SKM-1 (cell line): ENCODE measurements at regions not wholly inside any gene's neighbourhood (a gene's known extent, or its start where the extent isn't known, plus 50 kb on each side); places are given as distances from the start of the nearest gene placed in this dataset.
"Not testable (repeated sequence)": the region's sequence is repeated elsewhere in the genome, so short reads cannot be mapped to it uniquely, and the experiment has no call there.

Experiments
- DNase-seq: peaks from one replicate; lab custom pipeline; 2025; ENCODE audit not compliant: unreplicated experiment; lab: John Stamatoyannopoulos, UW

DNA sequence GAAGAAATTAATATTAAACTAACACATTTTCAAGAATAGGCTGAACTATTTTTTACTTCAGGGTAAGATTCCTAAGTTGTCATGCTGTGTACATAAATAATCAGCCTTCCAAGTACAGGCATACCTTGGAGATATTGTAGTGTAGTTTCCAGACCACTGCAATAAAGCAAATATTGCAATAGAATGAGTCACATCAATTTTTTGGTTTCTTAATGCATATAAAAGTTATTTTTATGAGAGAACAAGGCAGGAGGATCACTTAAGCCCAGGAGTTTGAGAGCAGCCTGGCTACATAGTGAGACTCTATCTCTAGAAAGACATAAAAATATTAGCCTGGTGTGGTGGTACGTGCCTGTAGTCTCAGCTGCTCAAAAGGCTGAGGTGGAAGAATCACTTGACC is 511.5 kb downstream of the UQCRFS1 start:
- no peak for DNase-seq

DNA sequence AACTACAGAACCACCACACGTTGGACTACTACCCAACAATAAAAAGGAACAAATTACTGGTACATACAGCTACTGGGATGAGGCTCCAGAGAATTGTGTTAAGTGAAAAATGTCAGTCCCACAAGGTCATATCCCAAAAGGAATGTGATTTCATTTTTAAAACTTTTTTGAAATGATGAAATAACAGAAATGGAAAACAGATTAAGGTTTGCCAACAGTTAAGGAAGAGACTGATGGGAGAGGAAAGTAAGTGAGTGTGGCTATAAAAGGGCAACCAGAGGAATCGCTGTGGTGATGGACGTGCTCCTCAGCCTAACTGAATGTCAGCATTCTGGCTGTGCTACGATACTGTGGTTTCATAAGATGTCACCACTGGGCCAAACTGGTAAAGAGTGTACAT is 512.8 kb downstream of the UQCRFS1 start:
- no peak for DNase-seq

DNA sequence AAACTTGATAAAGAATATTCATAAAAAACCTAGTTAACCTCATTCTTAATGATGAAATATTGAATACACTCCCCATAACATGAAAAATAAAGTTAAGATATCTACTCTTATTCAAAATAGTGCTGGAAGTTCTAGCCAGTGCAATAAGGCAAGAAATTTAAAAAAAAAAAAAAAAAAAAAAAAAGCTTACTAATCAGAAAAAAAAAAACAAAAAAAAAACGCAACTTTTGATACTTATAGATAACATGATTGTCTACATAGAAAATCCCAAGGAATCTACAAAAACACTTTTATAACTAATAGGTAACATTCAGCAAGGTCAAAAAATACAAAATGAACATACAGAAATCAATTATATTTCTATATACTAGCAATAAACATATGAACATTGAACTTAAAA is 515.6 kb downstream of the UQCRFS1 start:
- DNase-seq = no peak

DNA sequence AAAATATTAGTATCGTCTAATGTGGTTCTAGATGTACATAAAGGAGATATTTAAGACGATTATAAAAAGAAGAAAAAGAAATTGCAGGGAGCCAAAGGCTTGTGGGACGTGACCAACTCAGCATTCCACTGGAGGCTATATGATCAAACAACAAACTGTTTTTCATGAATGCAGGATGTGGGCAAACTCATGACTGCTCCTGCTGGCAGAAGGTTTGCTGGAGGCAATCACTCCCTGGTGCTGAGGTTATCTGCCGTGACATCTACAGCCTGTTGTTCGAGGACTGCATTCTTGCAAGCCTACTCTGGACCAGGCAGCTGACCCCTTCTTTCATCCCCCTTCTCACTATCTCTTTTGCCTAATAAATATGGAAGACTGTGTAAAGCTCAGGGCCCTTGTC is 518.1 kb downstream of the UQCRFS1 start:
- DNase-seq = no peak

DNA sequence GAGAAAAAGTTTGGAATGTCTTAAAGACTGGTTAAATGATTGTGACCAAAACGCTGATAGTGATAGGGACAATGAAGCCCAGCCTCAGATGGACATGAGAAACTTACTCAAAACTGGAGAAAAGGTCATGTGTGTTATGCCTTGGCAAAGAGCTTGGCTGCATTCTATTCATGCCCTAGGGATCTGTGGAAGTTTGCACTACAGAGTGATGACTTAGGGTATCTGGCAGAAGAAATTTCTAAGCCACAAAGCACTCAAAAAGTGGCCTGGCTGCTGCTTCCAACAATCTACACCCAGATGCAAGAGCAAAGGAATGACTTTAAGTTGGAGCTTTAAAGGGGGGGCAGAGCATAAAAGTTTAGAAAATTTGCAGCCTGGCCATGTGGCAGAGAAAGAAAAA is 521.3 kb downstream of the UQCRFS1 start:
- DNase-seq = no peak

DNA sequence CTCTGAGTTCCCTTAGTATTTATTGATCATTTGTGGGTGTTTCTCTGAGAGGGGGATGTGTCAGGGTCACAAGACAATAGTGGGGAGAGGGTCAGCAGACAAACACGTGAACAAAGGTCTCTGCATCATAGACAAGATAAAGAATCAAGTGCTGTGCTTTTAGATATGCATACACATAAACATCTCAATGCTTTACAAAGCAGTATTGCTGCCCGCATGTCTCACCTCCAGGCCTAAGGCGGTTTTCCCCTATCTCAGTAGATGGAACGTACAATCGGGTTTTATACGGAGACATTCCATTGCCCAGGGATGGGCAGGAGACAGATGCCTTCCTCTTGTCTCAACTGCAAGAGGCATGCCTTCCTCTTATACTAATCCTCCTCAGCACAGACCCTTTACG is 523.5 kb downstream of the UQCRFS1 start:
- DNase-seq = not testable (repeated sequence)

DNA sequence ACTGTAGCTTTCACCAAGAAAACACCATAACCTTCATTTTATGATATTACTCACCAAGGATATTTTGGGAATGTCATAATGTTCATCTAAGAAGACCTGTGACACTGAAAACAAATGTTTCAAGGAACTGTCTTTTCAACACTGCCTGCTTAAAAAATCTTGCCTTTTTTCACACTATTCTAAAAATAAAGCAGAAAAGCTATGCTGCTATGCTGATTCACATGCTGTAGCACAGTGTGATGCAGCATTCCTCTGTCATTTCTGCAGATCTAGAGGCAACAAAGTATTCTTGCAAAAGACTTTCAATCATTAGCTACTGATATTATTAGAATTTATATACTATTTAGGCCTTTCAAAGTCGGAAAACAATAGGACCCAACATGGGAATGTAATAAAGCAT is 525.7 kb downstream of the UQCRFS1 start:
- DNase-seq = no peak

DNA sequence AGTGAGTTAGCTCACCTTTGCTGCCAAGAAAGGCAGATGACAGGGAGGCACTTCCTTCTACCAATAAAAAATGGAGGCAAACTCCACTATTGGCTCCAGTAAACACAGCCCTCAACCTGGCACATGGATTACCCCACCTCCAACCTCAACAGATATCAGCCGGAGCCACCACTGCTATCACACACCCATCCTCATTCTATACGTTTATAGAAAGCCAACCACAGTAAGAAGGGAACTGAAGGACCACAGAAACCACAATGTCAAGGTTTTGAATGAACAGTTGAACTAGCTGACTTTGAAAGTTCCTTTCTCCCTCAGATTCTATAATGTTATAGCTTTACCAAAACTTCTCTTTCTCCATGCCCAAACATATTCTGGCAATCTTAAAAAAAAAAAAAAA is 526.2 kb downstream of the UQCRFS1 start:
- DNase-seq = peak; percentile 58

DNA sequence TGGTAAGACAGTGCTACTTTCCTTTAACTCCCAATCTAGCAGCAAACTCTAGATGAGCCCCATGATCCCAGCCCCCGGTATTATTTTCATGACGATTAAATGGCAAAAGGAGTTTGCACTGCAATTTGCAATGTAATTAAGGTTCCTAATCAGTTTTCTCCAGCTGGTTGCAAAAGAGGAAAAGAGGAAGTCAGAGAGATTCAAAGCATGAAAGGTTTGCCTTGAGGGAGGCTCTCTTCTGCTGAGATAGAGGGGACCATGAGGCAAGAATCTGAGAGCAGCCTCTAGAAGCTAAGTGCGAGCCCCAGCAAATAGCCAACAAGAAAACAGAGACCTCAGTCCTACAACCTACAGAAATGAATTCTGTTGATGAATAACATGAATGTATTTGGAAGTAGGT is 527.1 kb downstream of the UQCRFS1 start:
- DNase-seq = peak; percentile 43

DNA sequence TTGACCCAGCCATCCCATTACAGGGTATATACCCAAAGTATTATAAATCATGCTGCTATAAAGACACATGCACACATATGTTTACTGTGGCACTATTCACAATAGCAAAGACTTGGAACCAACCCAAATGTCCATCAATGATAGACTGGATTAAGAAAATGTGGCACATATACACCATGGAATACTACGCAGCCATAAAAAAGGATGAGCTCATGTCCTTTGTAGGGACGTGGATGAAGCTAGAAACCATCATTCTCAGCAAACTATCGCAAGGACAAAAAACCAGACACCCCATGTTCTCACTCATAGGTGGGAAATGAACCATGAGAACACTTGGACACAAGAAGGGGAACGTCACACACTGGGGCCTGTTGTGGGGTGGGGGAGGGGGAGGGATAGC is 527.9 kb downstream of the UQCRFS1 start:
- not testable (repeated sequence) for DNase-seq

DNA sequence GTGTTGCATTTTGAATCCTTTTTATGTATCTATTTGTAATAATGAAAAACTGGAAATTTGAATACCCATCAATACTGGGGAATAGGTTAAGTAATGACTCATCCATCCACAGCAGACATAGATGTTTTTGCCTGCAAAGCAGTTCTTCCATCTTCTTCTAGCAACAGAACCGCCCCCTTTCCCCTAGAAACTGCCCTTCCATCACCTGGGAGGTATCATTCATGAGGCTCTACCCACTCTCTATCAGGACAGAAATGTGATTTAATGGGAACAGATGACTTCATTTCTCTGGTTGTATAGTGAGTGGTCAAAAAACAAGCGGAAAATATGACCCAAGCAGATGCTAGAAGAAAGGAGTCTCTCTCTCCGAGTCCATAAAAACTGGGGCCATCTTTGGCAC is 532.8 kb downstream of the UQCRFS1 start:
- DNase-seq = no peak

DNA sequence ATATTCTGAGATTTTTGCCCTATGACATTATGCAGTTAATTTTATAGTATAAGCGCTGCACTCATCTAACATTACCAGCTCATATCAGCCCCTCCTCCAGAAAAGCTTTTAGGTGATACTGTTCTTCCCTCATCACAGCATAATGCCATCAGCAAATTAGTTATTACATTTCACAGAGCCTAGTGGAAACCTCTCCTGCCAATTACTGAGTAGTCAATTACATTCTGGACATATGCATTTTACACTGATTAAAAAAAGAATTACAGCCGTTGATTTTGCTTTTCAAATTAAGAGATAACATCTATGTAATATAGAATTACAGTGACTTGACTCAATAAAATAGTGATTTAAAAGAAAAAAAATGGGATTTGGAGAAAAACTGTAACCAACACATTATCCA is 542.1 kb downstream of the UQCRFS1 start:
- no peak for DNase-seq

DNA sequence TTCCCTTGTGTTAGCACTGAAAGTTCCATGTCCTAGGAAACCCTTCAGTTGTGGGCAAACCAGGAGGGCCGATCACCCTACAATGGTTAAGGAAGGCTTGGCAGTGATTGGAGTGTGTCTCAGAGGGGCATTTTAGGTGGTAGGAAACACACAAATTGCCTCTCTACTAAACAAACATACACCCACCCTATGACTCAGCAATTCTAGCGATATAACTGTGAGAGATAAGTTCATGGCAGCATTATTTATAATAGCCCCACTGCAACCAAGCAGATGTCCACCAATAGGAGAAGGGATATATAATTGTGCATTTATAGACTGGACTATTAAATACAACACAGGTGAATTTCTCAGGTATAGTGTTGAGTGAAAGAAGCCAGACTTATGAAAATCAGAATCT is 543.1 kb downstream of the UQCRFS1 start:
- no peak for DNase-seq

DNA sequence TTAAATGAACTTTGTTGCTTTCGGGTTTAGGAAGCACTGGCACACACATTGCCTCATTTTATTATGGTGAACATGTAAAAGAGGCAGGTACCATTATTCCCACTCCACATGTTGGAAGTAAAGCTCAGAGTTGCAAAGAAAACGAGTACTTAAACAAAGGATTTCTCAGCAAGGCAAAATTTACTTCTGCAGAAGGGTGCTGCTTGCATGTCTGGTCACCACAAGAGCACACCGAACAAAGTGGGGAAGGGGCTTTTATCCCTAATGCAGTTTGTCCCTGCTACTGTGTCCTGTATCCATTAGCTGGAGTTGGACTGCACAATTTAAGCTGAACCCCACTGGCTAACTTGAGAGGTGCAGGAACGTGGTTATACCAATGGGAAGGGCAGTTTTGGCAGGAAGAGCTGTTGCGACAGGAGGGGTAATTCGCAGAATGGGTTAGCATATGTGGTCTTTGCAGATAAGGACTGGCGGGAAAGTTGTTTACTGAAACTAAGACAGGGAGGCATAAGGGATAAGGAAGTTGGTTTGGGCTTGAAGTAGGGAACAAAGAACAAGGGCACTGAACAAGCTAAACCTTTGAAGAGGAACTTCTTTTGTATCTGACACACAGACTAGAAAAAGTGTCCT is 545.5 kb downstream of the UQCRFS1 start:
- peak; percentile 75 for DNase-seq

DNA sequence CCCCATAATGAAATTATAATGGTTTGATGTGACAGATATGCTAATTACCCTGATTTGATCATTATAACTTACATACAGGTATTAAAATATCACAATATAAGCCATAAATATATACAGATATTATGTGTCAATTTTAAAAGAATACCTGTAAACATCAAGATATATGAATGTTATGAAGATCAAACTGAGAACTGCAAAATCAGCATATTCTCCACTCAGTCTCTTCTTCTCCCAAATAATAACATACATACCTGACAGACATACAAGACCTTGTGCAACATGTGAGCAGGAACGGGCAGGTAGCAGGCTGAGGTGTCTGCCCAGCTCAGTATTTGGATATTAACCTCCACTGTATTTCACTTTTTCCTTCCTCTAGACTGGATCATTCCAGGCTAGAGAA is 547.2 kb downstream of the UQCRFS1 start:
- DNase-seq = no peak

DNA sequence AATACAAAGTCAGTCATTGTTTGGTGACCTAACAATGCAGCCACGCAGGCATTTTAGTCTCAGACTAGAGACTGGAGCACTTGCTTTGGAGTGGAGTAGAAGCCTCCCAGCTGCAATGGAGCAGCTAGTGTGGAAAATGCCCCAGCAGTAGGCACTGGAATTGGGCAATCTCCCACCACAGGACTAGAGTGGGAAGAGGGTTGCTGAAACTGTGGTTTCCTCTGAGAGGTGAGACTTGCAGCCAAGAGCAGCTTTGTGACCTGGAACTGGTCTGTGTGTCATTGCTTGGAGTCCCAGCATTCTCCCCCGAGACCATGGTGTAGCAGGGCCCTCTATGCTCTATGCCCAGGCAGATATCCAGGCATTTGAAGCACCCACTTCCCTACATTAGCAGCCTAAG is 556.3 kb downstream of the UQCRFS1 start:
- peak; percentile 85 for DNase-seq

DNA sequence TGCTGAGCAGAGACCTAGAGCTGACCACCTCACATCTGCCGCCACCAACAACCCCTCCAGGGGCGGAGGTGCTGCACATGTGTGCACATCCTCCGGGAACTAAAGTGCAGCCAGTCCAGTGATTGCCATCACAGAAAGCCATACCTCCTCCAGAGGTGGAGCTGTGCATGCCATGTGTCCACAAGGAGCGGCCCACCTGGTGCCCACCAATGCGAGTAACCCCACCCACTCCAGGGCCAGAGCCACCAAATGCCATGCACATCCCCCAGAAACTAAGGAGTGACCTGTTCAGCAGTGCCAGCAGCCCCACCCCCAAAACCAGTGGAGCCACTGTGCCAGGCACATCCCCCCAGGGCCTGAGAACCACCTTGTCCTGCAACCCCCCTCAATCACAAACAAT is 557.9 kb downstream of the UQCRFS1 start:
- DNase-seq = no peak

DNA sequence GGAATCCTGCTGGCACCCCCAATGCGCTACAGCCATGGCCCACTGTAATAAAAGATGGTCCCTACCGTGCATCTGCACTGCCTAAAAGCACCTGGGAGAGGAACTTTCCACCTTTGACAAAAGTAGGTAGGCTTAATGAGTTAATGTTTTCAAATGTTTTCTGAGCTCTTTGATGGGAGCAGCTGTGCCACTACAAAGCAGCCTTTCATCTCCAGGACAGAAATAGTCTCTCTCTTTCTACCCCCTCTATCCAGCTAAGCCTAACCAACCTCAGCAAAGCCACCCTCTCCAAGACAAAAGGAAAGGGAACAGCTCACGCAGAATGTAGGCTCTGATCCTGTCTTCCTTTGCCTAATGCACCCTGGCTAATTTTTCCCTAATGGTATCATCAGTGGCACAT is 560.2 kb downstream of the UQCRFS1 start:
- DNase-seq = no peak

DNA sequence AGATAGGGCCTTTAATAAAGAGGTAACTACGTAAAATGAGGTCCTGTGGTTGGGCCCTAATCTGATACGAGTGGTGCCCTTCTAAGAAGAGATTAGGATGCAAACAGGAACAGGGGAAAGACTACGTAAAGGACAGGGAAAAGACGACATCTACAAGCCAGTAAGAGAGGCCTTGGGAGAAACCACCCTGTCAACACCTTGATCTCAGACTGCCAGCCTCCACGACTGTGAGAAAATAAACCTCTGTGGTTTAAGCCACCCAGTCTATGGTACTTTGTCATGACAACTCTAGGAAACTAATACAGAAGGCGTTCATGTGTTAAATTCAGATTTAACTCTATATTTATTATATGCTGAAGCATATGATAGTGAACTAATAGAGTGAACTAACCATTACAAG is 566.3 kb downstream of the UQCRFS1 start:
- no peak for DNase-seq

DNA sequence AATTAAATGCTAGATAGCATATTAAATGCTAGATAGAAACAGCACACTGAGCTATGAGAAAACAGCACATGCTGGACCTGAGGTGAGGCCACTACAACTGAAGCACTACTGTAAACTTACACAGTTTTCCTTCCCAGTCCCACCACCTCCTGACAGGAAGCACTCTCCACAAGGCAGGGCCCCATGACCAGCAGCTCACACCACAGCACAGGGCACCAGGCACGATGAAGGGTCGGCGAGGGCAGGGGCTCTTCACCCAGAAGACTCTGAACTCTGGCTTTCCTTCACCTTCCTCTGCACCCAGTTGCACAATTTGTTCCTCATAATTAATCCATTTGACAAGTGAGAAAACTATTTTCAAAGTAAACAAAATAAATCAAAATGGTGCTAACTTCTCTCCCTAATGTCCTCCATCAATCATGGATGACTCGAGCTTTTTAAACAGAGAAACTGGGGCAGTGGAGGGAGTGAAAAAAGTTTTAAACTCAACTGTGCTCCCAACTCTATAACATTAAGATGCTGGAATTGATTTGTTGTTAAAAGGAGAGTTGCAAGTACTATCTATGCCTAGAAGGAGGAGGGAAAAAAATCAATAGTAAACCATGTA is 568.7 kb downstream of the UQCRFS1 start:
- no peak for DNase-seq

DNA sequence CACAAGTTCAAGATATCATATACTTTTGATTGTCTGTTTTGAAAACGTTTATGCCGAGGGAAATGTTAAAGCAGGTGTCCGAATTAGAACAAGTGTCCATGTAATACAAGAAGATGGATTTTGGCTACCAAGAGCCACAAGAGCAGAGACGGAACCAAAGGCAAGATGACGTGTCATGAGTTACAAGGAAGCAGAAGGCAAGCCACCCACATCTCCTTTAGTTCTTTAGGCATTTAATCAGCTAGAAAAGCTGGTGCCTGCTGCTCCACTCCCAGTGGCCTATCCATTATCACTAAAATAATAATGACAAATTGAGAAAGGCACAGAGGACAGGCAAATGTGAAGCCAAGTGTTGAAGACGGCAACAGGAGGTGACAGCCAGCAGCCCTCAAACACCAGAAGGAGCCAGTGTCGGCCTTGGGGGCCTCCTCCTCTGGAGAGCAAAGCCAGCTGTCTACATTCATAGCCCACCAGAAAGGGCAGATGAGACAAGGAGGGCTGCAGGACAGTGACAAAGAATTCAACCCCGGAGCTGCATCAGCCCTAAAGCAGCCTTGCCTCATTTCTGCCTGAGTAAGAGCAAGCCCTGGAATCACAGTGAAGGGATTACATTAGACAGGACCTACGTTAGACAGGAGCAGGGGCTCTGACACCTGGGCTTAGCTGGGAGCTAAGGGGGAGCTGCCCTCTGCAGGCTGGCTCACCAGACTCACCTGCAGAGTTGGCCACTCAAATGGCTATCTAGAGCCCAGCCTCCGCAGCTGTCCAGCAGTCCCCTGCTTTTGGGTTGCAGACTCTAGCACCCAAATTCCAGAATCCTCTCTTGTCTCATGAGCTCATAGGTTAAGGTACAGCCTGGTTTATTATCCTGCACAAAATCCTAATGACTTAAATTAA is 569.9 kb downstream of the UQCRFS1 start:
- DNase-seq = no peak

DNA sequence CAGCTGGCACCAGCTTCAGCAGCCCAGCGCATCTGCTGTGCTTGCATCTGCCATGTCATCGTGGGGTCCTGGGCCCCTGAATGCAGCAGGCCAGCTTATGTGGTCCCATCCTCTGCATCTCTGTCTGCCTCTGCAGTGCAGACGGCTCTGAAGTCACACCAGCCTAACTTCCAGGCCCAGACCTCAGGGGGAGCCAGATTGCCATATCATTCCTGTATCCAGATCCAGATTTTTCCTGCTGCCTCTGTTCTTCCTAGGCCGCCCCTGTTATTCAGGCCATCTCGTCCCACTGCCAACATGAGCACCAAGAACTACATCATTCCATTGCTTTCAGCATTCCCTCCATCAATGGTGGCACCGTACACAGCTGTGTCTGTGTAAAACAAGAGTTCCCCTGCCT is 571.6 kb downstream of the UQCRFS1 start:
- DNase-seq = no peak
